TTC549 (cell line): ENCODE measurements at regions not wholly inside any gene's neighbourhood (a gene's known extent, or its start where the extent isn't known, plus 50 kb on each side); places are given as distances from the start of the nearest gene placed in this dataset.

Experiments used
- FAIRE-seq: peaks from 2 replicates; lab custom pipeline; 2012; peaks lifted over from hg19 to GRCh38; lab: Jason Lieb, UNC

GRCh38 chr9:3659647-3660046 lies 133.8 kb upstream of the RFX3 start:
- FAIRE-seq, result no peak

DNA sequence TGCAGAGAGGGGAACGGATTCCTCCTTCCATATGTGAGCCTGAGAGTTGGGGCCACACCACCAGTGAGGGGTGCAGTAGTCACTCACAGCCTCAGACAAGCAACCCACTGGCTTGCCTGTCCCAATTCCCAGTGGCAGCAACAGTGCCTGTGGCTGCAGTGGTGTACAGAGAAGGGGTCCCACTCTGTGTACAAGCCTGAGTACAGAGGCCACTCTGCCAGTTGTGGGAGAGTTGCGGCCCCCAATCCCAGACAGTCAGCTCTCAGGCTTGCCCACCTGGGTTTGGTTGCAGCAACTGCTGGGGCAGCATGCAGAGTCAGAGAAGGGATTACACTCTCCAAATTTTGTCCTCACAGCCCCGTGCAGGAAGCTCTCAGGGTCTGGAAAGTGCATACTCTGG lies 133.2 kb upstream of the RFX3 start:
- FAIRE-seq, result no peak

GRCh38 chr9:3656224-3656623 lies 130.4 kb upstream of the RFX3 start:
- FAIRE-seq, result no peak

DNA sequence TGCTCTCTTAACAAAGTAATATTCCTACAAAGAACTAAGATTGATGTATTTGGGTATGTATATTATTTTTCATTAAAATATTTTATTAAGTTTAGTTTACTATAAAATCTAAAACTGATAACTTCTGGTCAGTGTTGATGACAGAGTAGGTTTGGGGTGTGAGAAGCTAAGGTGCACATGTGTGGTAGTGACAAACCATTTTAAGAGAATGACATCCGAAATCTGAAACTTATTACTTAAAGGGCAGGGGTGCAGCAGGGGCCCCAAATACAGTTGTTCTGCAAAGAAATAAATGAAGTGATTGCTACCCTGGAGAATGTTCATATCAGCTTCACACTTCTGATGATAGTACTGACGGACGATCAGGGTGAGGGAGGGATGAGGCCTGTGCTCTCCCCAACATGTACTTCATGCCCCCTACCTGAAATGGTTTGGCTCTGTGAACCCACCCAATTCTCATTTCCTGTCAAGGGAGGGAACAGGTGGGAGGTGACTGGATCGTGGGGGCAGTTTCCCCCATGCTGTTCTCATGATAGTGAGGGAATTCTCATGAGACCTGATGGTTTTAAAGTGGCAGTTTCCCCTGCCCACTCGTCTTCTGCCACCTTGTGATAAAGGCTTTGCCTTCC lies 125.3 kb upstream of the RFX3 start:
- FAIRE-seq, result no peak

GRCh38 chr9:3648722-3649246 lies 123.0 kb upstream of the RFX3 start:
- no peak for FAIRE-seq

- no peak for FAIRE-seq
Measured at GRCh38 chr9:3648266-3648665, 122.5 kb upstream of the RFX3 start.

- no peak for FAIRE-seq
Measured at GRCh38 chr9:3647652-3648051, 121.9 kb upstream of the RFX3 start.

DNA sequence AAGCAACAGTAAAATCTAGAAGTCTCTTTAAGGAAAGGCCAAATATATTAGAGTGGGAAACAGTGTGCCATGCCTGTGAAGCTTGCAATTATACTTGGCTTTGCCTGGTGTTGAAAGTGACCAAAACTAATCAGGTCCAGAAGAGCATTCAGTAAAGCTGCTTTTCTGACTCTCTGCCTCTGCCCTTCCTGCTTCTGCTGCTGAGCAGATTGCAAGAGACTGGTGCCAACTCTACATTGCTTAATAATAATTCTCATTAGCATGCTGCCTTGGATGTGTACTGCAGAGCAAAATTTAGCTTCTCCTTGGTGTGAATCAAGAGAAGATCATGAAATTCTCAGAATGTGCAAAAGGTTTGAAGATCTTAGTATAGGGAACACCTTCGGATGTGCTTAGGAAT lies 120.4 kb upstream of the RFX3 start:
- no peak for FAIRE-seq

DNA sequence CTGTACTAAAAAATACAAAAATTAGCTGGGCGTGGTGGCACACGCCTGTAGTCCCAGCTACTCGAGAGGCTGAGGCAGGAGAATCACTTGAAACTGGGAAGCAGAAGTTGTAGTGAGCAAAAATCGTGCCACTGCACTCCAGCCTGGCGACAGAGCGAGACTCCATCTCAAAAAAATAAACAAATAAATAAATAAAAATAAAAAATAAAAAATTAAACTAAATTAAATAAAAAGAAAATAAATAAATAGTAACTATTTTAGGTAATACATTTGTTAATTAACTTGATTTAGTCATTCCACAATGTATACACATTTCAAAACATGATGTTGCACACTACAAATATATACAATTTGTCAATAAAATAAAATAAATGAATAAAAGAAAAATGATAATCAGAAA lies 116.3 kb upstream of the RFX3 start:
- peak; percentile 66 for FAIRE-seq

DNA sequence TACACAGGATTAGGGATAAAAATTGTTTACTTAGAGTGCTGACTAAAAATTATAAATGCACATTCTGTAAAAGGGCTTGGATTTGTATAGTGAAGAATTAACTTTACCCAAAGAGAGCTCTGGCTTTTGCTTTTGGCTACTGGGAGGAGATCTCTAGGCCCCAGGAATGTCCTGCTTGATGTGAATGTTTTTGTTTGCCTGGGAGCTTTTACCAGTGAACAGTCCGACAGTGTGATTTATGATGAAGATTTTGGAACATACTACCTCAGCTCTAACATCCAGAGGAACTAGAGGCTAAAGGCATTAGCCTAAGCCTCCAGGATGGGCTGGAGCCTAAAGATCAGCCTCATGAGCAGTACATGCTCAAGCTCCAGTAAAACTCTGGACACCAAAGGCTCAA lies 103.7 kb upstream of the RFX3 start:
- no peak for FAIRE-seq

DNA sequence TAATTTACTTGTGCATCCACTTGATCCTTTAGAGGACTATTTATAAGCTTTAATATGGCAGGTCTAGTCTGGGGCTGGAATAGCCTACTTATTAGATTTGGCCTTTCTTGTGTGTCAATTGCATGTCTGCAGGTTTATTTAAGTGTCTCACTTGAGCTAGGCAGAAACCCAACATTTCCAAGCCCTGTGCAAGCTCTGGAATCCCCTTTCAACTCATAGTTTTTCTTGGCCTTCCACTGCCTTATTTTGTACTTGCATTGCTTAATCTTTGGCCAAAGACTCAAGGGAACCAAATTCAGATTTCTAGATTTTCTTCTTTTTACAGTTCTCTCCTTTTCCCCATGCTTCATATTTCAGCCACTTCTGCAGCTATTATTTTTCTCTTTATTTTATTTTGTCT lies 102.4 kb upstream of the RFX3 start:
- FAIRE-seq, result no peak

- FAIRE-seq, result no peak
Measured at GRCh38 chr9:3608011-3608410, 82.2 kb upstream of the RFX3 start.

DNA sequence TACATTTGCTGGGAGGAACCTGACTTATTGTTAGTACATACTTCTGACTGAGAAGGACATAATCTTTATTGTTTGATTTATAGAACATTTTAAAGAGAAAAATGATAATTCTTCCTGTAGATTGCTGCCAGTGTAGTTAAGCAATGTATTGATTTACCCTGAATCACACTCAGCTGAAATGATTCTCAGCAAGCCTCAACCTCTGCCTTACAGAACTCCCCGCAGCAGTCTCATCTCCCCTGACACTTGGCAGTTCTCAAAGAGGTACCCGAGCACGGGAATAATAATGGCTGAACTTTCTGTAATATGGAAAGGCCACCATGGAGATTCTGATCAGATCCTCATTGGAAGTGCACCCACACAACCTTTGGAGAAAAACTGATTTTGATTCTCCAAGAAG lies 74.9 kb upstream of the RFX3 start:
- no peak for FAIRE-seq

DNA sequence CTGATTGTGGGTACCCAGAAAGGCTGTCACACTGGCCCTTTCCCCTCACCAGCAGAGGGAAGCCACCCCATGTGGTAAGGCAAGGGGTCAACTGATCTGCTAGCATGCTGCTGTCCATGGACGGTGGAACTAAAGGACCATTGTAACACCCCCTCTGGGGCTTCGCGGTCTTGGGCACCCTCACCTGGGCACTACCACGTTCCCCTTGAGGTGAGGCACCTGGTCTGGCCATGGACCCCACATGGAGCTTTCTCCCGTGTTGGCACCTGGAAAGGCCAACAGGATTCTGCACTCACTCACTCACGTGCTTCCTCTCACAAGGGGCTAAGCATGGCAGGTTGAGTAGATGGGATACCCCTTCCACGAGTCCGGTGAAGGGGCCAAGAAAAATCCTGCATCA lies 72.0 kb upstream of the RFX3 start:
- FAIRE-seq, result no peak

- no peak for FAIRE-seq
Measured at GRCh38 chr9:3586066-3586465, 60.3 kb upstream of the RFX3 start.

GRCh38 chr9:3585606-3586005 lies 59.8 kb upstream of the RFX3 start:
- no peak for FAIRE-seq

GRCh38 chr9:3578786-3579185 lies 53.0 kb upstream of the RFX3 start:
- no peak for FAIRE-seq

- no peak for FAIRE-seq
Measured at GRCh38 chr9:3576328-3576727, 50.5 kb upstream of the RFX3 start.

GRCh38 chr9:3575821-3576220 lies 50.0 kb upstream of the RFX3 start:
- FAIRE-seq, result no peak
